GM10266 (cell line): ENCODE measurements at regions not wholly inside any gene's neighbourhood (a gene's known extent, or its start where the extent isn't known, plus 50 kb on each side); places are given as distances from the start of the nearest gene placed in this dataset.

Experiments used
- DNase-seq: peaks from one replicate; pipeline ENCODE4 v3.0.0; 2012; ENCODE audit errors: extremely low spot score
- TF ChIP-seq, protein P1 (sequence below): IDR thresholded peaks from 2 replicates; pipeline ENCODE4 v1.5.1; 2012; ENCODE audit warnings: mild to moderate bottlenecking, low read depth; ENCODE audit not compliant: control insufficient read depth, insufficient read depth; ENCODE audit errors: missing control alignments

DNA sequence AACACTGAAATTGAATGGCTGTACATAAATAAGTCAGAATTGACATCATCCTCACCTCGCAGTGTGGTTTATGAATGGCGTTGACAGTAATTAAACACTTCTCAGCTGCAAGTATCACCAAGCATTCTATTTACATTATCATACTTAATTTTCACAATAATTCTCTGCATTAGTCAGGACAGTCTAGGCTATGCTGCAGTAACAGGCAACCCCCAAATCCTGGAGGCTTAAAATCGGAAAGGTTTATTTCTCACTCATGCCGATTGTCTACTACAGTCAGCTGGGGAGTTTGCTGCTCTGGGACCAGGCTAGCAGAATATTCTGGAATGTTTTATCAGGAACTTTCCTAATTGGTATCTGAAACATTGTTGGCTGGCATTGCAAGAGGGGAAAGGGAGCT is 493.2 kb upstream of the ERCC4 start:
- no peak for DNase-seq
- TF ChIP-seq, protein P1, sequence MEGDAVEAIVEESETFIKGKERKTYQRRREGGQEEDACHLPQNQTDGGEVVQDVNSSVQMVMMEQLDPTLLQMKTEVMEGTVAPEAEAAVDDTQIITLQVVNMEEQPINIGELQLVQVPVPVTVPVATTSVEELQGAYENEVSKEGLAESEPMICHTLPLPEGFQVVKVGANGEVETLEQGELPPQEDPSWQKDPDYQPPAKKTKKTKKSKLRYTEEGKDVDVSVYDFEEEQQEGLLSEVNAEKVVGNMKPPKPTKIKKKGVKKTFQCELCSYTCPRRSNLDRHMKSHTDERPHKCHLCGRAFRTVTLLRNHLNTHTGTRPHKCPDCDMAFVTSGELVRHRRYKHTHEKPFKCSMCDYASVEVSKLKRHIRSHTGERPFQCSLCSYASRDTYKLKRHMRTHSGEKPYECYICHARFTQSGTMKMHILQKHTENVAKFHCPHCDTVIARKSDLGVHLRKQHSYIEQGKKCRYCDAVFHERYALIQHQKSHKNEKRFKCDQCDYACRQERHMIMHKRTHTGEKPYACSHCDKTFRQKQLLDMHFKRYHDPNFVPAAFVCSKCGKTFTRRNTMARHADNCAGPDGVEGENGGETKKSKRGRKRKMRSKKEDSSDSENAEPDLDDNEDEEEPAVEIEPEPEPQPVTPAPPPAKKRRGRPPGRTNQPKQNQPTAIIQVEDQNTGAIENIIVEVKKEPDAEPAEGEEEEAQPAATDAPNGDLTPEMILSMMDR: no peak

- no peak for DNase-seq
- TF ChIP-seq, protein P1: no peak
Observed at GRCh38 chr16:13427943-13428342, 492.0 kb upstream of the ERCC4 start.

GRCh38 chr16:13429416-13429815 is 490.5 kb upstream of the ERCC4 start:
- TF ChIP-seq, protein P1: no peak
- DNase-seq: no peak

DNA sequence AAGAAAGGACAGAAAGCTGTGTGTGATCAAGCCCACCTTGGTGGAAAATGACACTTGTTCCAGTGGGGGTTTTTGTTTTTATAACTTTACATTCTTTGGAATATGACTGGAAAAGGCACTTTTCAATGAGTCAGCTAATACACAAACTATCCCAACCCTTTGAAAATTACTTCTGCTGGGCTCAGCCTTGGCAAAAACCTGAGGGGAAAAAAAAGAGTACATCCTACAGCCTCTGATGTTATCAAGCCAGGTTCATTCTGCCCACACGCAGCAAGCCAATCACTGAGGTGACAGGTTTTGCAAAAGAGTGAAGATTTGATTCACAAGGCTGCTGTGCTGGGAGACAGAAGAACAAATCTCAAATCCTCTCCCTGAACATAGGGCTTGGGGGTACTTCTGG is 484.5 kb upstream of the ERCC4 start:
- no peak for DNase-seq
- TF ChIP-seq, protein P1: no peak

- DNase-seq: no peak
- TF ChIP-seq, protein P1: peak; percentile 44
Observed at GRCh38 chr16:13435873-13436474, 484.0 kb upstream of the ERCC4 start.

DNA sequence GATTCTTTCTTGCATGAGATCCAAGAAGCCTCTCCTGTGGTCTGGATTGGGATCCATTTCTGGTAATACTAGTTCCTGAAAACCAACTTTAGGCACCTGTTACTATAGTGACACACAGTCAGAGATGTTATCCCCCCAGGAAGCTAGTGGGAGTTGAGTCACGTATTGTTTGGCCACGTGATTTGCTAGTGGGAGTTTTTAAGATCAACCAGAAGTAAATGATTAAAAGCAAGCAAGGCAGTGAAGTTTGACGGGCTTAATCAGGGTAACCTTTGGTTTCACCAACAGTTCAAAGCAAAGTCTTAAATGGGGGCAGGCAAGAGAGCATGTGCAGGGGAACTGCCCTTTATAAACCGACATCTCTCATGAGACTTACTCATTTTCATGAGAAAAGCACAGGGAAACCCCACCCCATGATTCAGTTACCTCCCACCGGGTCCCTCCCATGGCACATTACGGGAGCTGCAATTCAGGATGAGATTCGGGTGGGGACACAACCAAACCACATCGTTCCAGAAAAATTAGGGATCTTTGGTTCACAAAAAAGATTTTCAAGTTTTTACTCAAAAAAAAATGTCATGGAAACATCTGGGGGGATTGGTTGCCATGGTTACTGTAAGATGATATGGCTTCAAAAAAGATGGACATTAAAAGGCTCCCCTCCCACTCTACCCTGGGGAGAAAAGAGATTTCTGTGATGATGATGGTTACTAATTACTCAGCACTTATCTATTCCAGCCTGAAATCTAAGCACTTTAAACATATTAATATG is 483.1 kb upstream of the ERCC4 start:
- DNase-seq: peak; percentile 32
- TF ChIP-seq, protein P1: no peak

GRCh38 chr16:13437413-13437795 is 482.6 kb upstream of the ERCC4 start:
- no peak for DNase-seq
- TF ChIP-seq, protein P1: no peak
